ENCODE measurements at regions not wholly inside any gene's neighbourhood (a gene's known extent, or its start where the extent isn't known, plus 50 kb on each side); places are given as distances from the start of the nearest gene placed in this dataset.

GRCh38 chr4:79584902-79585301 lies 176.9 kb upstream of the GK2 start:
- DNase-seq, result no peak
- 91 to 100% methylated on average over 2 to 3 of the region's 3 CpGs for WGBS, 2 experiments (ENCODE audit: insufficient coverage in 1 of 2, insufficient read length in 1 of 2)
- Mint-ChIP-seq H3K4me1 (no peaks in the 10 kb centered on the region), H3K27ac (no peak overlapping the region), H3K9me3 (peaks cover 6% of the 10 kb centered on the region), H3K4me3 (no peak overlapping the region), H3K27me3 (ENCODE audit: insufficient read depth) (no peaks in the 10 kb centered on the region), H3K36me3 (ENCODE audit: low read depth) (no peaks in the 10 kb centered on the region)
- Histone ChIP-seq H3K9ac (ENCODE audit: extremely low read depth, low read length, poor library complexity, severe bottlenecking) (no peak overlapping the region), H3K4me3 (ENCODE audit: low read length) (no peak overlapping the region), H3K27ac (ENCODE audit: low read depth, low read length) (no peak overlapping the region), H3K4me1 (ENCODE audit: control insufficient read depth, insufficient read depth, low read length) (no peaks in the 10 kb centered on the region), H3K27me3 (ENCODE audit: control insufficient read depth, insufficient read depth, low read length, poor library complexity, severe bottlenecking) (no peaks in the 10 kb centered on the region), H3K36me3 (ENCODE audit: control insufficient read depth, insufficient read depth, low read length) (no peaks in the 10 kb centered on the region), H3K9me3 (ENCODE audit: control insufficient read depth, low read length) (no peaks in the 10 kb centered on the region)
- TF ChIP-seq CTCF (conservative IDR thresholded peaks at IDR 0.05), result no peak

- no peak for DNase-seq
- H3K36me3 Mint-ChIP-seq (ENCODE audit: low read depth), result no peaks in the 10 kb centered on the region
Measured at GRCh38 chr4:79584352-79584751, 176.3 kb upstream of the GK2 start.

GRCh38 chr4:79578606-79579005 lies 170.6 kb upstream of the GK2 start:
- H3K27me3 Mint-ChIP-seq (ENCODE audit: insufficient read depth), result no peaks in the 10 kb centered on the region
- H3K36me3 Mint-ChIP-seq (ENCODE audit: low read depth), result no peaks in the 10 kb centered on the region
- Histone ChIP-seq H3K27ac (ENCODE audit: low read depth, low read length) (no peak overlapping the region), H3K36me3 (ENCODE audit: control insufficient read depth, insufficient read depth, low read length) (no peaks in the 10 kb centered on the region), H3K9me3 (ENCODE audit: control insufficient read depth, low read length) (no peaks in the 10 kb centered on the region), H3K27me3 (ENCODE audit: control insufficient read depth, insufficient read depth, low read length, poor library complexity, severe bottlenecking) (no peaks in the 10 kb centered on the region), H3K4me1 (ENCODE audit: control insufficient read depth, insufficient read depth, low read length) (no peaks in the 10 kb centered on the region), H3K4me3 (ENCODE audit: low read length) (no peak overlapping the region), H3K9ac (ENCODE audit: extremely low read depth, low read length, poor library complexity, severe bottlenecking) (no peak overlapping the region)
- H3K9me3 Mint-ChIP-seq, result no peaks in the 10 kb centered on the region
- no peak for DNase-seq
- WGBS, 2 experiments (ENCODE audit: insufficient coverage in 1 of 2, insufficient read length in 1 of 2), result 96% methylated on average over 3 of the region's 3 CpGs; no CpG with 5 or more reads in 1 of the 2 experiments
- no peak overlapping the region for H3K27ac Mint-ChIP-seq
- no peak for TF ChIP-seq CTCF (conservative IDR thresholded peaks at IDR 0.05)
- no peak overlapping the region for H3K4me3 Mint-ChIP-seq
- H3K4me1 Mint-ChIP-seq, result peaks cover 17% of the 10 kb centered on the region

More at GRCh38 chr4:79584352-79584751, 176.3 kb upstream of the GK2 start:
- H3K27me3 ChIP-seq (ENCODE audit: control insufficient read depth, insufficient read depth, low read length, poor library complexity, severe bottlenecking), result no peaks in the 10 kb centered on the region
- no peaks in the 10 kb centered on the region for H3K27me3 Mint-ChIP-seq (ENCODE audit: insufficient read depth)
- H3K4me1 ChIP-seq (ENCODE audit: control insufficient read depth, insufficient read depth, low read length), result no peaks in the 10 kb centered on the region
- no peaks in the 10 kb centered on the region for H3K4me1 Mint-ChIP-seq
- H3K27ac ChIP-seq (ENCODE audit: low read depth, low read length), result no peak overlapping the region
- 93 to 100% methylated on average over 1 of the region's 1 CpG for WGBS, 2 experiments (ENCODE audit: insufficient coverage in 1 of 2, insufficient read length in 1 of 2)
- H3K4me3 Mint-ChIP-seq, result no peak overlapping the region
- H3K27ac Mint-ChIP-seq, result no peak overlapping the region
- H3K9me3 ChIP-seq (ENCODE audit: control insufficient read depth, low read length), result no peaks in the 10 kb centered on the region
- H3K9ac ChIP-seq (ENCODE audit: extremely low read depth, low read length, poor library complexity, severe bottlenecking), result no peak overlapping the region
- no peaks in the 10 kb centered on the region for H3K36me3 ChIP-seq (ENCODE audit: control insufficient read depth, insufficient read depth, low read length)
- no peak for TF ChIP-seq CTCF (conservative IDR thresholded peaks at IDR 0.05)
- H3K4me3 ChIP-seq (ENCODE audit: low read length), result no peak overlapping the region
- peaks cover 6% of the 10 kb centered on the region for H3K9me3 Mint-ChIP-seq

Measured in endodermal cell (in vitro differentiated cells).